ENCODE measurements at regions not wholly inside any gene's neighbourhood (a gene's known extent, or its start where the extent isn't known, plus 50 kb on each side); places are given as distances from the start of the nearest gene placed in this dataset.
"Not testable (repeated sequence)": the region's sequence is repeated elsewhere in the genome, so short reads cannot be mapped to it uniquely, and the experiment has no call there.

- in situ Hi-C loops (cut with MboI): no loop called here
- no peak overlapping the region for H3K9ac ChIP-seq
- no peak overlapping the region for H2AFZ ChIP-seq
- peaks cover 6% of the 10 kb centered on the region for H3K4me1 ChIP-seq (ENCODE audit: insufficient read depth)
- no peak overlapping the region for H3K4me3 ChIP-seq
- H3K4me2 ChIP-seq (ENCODE audit: unreplicated experiment): no peak overlapping the region
- no peaks in the 10 kb centered on the region for H3K36me3 ChIP-seq (ENCODE audit: low read depth)
- H3K9me3 ChIP-seq (ENCODE audit: low read depth): no peaks in the 10 kb centered on the region
- no peaks in the 10 kb centered on the region for H4K20me1 ChIP-seq (ENCODE audit: insufficient read depth)
- TF ChIP-seq EZH2 (IDR thresholded peaks at IDR 0.05; ENCODE audit: insufficient read depth, poor library complexity, severe bottlenecking) (no peak), EZH2phosphoT487 (IDR thresholded peaks at IDR 0.05; ENCODE audit: insufficient read depth, low read depth) (no peak)
- 66 to 70% methylated on average over 7 of the region's 7 CpGs for WGBS, 2 experiments (ENCODE audit: low coverage in 1 of 2, low lambda C conversion rate in 2 of 2, missing lambda C conversion rate in 2 of 2)
- no peaks in the 10 kb centered on the region for H3K27me3 ChIP-seq (replicated peaks; ENCODE audit: insufficient read depth)
- H3F3A ChIP-seq (ENCODE audit: insufficient read depth): peaks cover 9% of the 10 kb centered on the region; the same call in 1 of the 2 replicates
- H3K9me2 ChIP-seq (ENCODE audit: insufficient read depth): no peaks in the 10 kb centered on the region
- 0 out of 2 replicates have a peak, but pooled peaks cover 2% of the 10 kb centered on the region for H3K79me2 ChIP-seq (ENCODE audit: insufficient read depth)
- H3K27ac ChIP-seq: no peak overlapping the region
- DNase-seq: no peak
Measured at GRCh38 chr2:238525990-238526389, 99.3 kb downstream of the ASB1 start.

- Histone ChIP-seq H3K9ac (no peak overlapping the region), H4K20me1 (ENCODE audit: insufficient read depth) (no peaks in the 10 kb centered on the region), H3K4me2 (ENCODE audit: unreplicated experiment) (no peak overlapping the region), H3K4me3 (no peak overlapping the region), H2AFZ (no peak overlapping the region), H3K79me2 (ENCODE audit: insufficient read depth) (no peaks in the 10 kb centered on the region), H3K9me3 (ENCODE audit: low read depth) (no peaks in the 10 kb centered on the region), H3K4me1 (ENCODE audit: insufficient read depth) (peaks cover 6% of the 10 kb centered on the region), H3K27ac (0 out of 2 replicates have a peak overlapping the region, but pooled peaks have one; percentile 14), H3K27me3 (replicated peaks; ENCODE audit: insufficient read depth) (no peaks in the 10 kb centered on the region), H3K9me2 (ENCODE audit: insufficient read depth) (no peaks in the 10 kb centered on the region), H3K36me3 (ENCODE audit: low read depth) (no peaks in the 10 kb centered on the region), H3F3A (ENCODE audit: insufficient read depth) (peaks cover 9% of the 10 kb centered on the region; the same call in 1 of the 2 replicates)
- DNase-seq: peak; percentile 90
- TF ChIP-seq EZH2phosphoT487 (IDR thresholded peaks at IDR 0.05; ENCODE audit: insufficient read depth, low read depth): no peak
- TF ChIP-seq EZH2 (IDR thresholded peaks at IDR 0.05; ENCODE audit: insufficient read depth, poor library complexity, severe bottlenecking): no peak
- in situ Hi-C loops (cut with MboI): no loop called here
- 24 to 31% methylated on average over 3 of the region's 3 CpGs for WGBS, 2 experiments (ENCODE audit: low coverage in 1 of 2, low lambda C conversion rate in 2 of 2, missing lambda C conversion rate in 2 of 2)
Measured at GRCh38 chr2:238527565-238527964, 100.8 kb downstream of the ASB1 start.

- Histone ChIP-seq H3K9me2 (ENCODE audit: insufficient read depth) (no peaks in the 10 kb centered on the region), H3F3A (ENCODE audit: insufficient read depth) (peaks cover 9% of the 10 kb centered on the region; the same call in 1 of the 2 replicates), H3K9ac (no peak overlapping the region), H3K79me2 (ENCODE audit: insufficient read depth) (no peaks in the 10 kb centered on the region), H3K36me3 (ENCODE audit: low read depth) (no peaks in the 10 kb centered on the region), H3K27ac (no peak overlapping the region), H3K27me3 (replicated peaks; ENCODE audit: insufficient read depth) (no peaks in the 10 kb centered on the region), H3K4me1 (ENCODE audit: insufficient read depth) (peaks cover 6% of the 10 kb centered on the region), H3K9me3 (ENCODE audit: low read depth) (no peaks in the 10 kb centered on the region), H3K4me3 (no peak overlapping the region), H3K4me2 (ENCODE audit: unreplicated experiment) (no peak overlapping the region), H4K20me1 (ENCODE audit: insufficient read depth) (no peaks in the 10 kb centered on the region), H2AFZ (no peak overlapping the region)
- TF ChIP-seq EZH2 (IDR thresholded peaks at IDR 0.05; ENCODE audit: insufficient read depth, poor library complexity, severe bottlenecking) (no peak), EZH2phosphoT487 (IDR thresholded peaks at IDR 0.05; ENCODE audit: insufficient read depth, low read depth) (no peak)
- 75 to 78% methylated on average over 10 of the region's 10 CpGs for WGBS, 2 experiments (ENCODE audit: low coverage in 1 of 2, low lambda C conversion rate in 2 of 2, missing lambda C conversion rate in 2 of 2)
- in situ Hi-C loops (cut with MboI): no loop called here
- DNase-seq: peak; percentile 66
Measured at GRCh38 chr2:238528953-238529781, 102.4 kb downstream of the ASB1 start.

GRCh38 chr2:238531017-238531645 is 104.4 kb downstream of the ASB1 start:
- H3K4me1 ChIP-seq (ENCODE audit: insufficient read depth); H3F3A ChIP-seq (ENCODE audit: insufficient read depth); H3K4me3 ChIP-seq; H2AFZ ChIP-seq; DNase-seq; H3K79me2 ChIP-seq (ENCODE audit: insufficient read depth); H4K20me1 ChIP-seq (ENCODE audit: insufficient read depth); H3K4me2 ChIP-seq (ENCODE audit: unreplicated experiment); H3K27ac ChIP-seq; H3K9ac ChIP-seq; in situ Hi-C loops (cut with MboI); H3K9me2 ChIP-seq (ENCODE audit: insufficient read depth); H3K36me3 ChIP-seq (ENCODE audit: low read depth); H3K27me3 ChIP-seq (replicated peaks; ENCODE audit: insufficient read depth); H3K9me3 ChIP-seq (ENCODE audit: low read depth): not testable (repeated sequence)
- 71 to 82% methylated on average over 4 of the region's 4 CpGs for WGBS, 2 experiments (ENCODE audit: low coverage in 1 of 2, low lambda C conversion rate in 2 of 2, missing lambda C conversion rate in 2 of 2)

- H3K9me3 ChIP-seq (ENCODE audit: low read depth); H4K20me1 ChIP-seq (ENCODE audit: insufficient read depth); H3K27ac ChIP-seq; H3K9ac ChIP-seq; H3K9me2 ChIP-seq (ENCODE audit: insufficient read depth); H2AFZ ChIP-seq; H3K27me3 ChIP-seq (replicated peaks; ENCODE audit: insufficient read depth); H3K4me2 ChIP-seq (ENCODE audit: unreplicated experiment); DNase-seq; in situ Hi-C loops (cut with MboI); H3K36me3 ChIP-seq (ENCODE audit: low read depth); H3K4me3 ChIP-seq; H3F3A ChIP-seq (ENCODE audit: insufficient read depth); H3K4me1 ChIP-seq (ENCODE audit: insufficient read depth); H3K79me2 ChIP-seq (ENCODE audit: insufficient read depth): not testable (repeated sequence)
- WGBS, 2 experiments (ENCODE audit: low coverage in 1 of 2, low lambda C conversion rate in 2 of 2, missing lambda C conversion rate in 2 of 2): 37 to 44% methylated on average over 3 of the region's 3 CpGs
Measured at GRCh38 chr2:238543732-238544131, 117.0 kb downstream of the ASB1 start.

Measured in GM23248 (cell line).